ENCODE measurements at regions not wholly inside any gene's neighbourhood (a gene's known extent, or its start where the extent isn't known, plus 50 kb on each side); places are given as distances from the start of the nearest gene placed in this dataset.

DNA sequence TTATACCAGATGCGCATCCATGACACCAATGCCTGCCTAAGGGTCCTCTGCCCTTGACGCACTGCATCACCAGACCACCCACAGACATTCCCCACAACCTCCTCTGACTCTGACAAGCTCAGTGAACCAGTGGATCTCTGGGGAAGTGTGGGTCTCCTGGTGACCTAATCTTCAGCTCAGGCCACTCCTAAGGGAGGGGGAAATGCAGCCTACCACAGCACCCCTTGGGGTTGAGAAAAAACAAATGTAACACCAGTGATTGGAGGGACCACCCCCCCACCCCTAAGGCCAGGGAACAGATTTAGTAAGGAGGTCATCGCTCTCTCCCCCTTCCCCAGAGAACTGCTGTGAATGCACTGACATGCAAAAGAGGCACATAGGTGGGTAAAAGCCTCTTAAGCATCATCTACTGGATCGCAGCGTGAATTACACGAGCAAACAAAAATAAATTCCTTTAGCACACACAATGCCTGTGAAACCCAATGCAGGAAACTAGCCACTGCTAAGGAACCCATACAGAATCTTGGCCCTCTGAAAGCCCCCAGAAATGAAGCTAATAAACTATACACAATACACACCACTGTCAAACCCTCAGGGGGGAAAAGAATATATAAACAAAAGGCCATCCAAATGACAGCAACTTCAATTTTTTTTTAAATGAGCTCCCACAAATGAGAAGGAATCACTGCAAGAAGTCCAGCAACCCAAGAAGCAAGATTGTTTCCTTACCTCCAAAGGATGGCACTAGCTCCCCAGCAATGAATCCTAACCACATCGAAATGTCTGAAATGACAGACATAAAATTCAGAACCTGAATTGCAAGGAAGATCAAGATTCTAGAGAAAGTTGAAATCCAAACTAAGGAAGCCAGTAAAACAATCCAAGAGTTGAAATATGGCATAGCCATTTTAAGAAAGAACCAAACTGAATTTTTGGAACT lies 513.7 kb upstream of the PTGER4 start:
- H3K27me3 ChIP-seq (replicated peaks; ENCODE audit: control insufficient read depth, insufficient read depth, low read length): no peaks in the 10 kb centered on the region
- H3K36me3 ChIP-seq (ENCODE audit: control insufficient read depth, insufficient read depth, low read length): no peaks in the 10 kb centered on the region
- TF ChIP-seq, protein P1, sequence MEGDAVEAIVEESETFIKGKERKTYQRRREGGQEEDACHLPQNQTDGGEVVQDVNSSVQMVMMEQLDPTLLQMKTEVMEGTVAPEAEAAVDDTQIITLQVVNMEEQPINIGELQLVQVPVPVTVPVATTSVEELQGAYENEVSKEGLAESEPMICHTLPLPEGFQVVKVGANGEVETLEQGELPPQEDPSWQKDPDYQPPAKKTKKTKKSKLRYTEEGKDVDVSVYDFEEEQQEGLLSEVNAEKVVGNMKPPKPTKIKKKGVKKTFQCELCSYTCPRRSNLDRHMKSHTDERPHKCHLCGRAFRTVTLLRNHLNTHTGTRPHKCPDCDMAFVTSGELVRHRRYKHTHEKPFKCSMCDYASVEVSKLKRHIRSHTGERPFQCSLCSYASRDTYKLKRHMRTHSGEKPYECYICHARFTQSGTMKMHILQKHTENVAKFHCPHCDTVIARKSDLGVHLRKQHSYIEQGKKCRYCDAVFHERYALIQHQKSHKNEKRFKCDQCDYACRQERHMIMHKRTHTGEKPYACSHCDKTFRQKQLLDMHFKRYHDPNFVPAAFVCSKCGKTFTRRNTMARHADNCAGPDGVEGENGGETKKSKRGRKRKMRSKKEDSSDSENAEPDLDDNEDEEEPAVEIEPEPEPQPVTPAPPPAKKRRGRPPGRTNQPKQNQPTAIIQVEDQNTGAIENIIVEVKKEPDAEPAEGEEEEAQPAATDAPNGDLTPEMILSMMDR (IDR thresholded peaks at IDR 0.05; ENCODE audit: insufficient read depth, low read length, poor library complexity, severe bottlenecking): no peak
- H3K4me3 ChIP-seq (replicated peaks; ENCODE audit: low read depth, low read length): no peak overlapping the region
- DNase-seq (ENCODE audit: extremely low read depth, insufficient read length): no peak

DNA sequence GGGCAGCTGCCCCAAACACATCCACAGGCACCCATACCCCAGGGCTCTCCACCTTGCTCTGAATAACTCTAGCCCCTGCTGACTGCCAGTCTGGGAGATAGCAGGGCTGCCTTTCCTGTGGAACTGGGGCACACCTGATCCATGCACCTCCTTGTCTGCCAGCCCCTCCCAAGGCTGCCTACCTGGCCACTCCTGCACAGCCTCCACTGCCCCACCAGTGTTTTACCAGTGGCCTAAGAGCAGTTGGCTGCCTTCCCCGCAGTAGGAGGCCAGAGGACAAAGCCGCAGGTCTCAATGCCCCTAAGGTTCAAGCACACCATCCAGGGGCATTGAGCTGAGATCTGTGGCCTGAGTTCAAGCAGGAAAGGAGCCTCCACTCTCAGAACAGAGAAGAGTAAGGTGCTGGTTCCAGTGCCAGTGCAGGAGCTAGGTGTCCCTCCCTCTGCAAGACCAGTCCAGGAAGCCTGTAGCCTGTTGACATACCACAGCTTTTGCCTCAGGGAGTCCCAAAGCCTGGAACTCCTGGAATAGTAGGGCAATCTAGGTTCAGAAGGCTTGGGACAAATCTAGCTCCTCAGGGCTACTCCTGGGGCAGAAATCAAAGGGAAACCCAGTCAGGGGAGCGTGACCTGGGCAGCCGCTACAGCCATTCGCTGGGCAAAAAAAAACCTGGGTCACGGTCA lies 514.5 kb upstream of the PTGER4 start:
- no peaks in the 10 kb centered on the region for H3K36me3 ChIP-seq (ENCODE audit: control insufficient read depth, insufficient read depth, low read length)
- TF ChIP-seq, protein P1 (IDR thresholded peaks at IDR 0.05; ENCODE audit: insufficient read depth, low read length, poor library complexity, severe bottlenecking): no peak
- H3K4me3 ChIP-seq (replicated peaks; ENCODE audit: low read depth, low read length): no peak overlapping the region
- H3K27me3 ChIP-seq (replicated peaks; ENCODE audit: control insufficient read depth, insufficient read depth, low read length): no peaks in the 10 kb centered on the region
- no peak for DNase-seq (ENCODE audit: extremely low read depth, insufficient read length)

DNA sequence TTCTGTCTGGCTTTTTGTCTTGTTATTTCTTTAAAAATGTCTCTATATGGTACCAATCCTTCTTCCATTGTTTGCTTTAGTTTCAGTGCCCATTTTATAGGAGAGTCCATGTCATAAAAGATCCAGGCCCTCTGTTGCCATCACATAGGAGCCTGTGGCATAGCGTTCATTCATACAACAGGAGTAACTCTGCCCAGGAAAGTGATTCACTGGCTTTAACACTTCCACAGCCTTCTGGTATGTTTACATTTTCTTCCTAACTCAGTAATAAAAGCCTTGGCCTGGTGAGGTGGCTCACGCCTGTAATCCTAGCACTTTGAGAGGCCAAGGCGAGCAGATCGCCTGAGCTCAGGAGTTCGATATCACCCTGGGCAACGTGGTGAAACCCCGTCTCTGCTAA lies 519.3 kb upstream of the PTGER4 start:
- no peak for DNase-seq (ENCODE audit: extremely low read depth, insufficient read length)
- Histone ChIP-seq H3K27me3 (replicated peaks; ENCODE audit: control insufficient read depth, insufficient read depth, low read length) (no peaks in the 10 kb centered on the region), H3K36me3 (ENCODE audit: control insufficient read depth, insufficient read depth, low read length) (no peaks in the 10 kb centered on the region), H3K4me3 (replicated peaks; ENCODE audit: low read depth, low read length) (no peak overlapping the region)
- TF ChIP-seq, protein P1 (IDR thresholded peaks at IDR 0.05; ENCODE audit: insufficient read depth, low read length, poor library complexity, severe bottlenecking): no peak

DNA sequence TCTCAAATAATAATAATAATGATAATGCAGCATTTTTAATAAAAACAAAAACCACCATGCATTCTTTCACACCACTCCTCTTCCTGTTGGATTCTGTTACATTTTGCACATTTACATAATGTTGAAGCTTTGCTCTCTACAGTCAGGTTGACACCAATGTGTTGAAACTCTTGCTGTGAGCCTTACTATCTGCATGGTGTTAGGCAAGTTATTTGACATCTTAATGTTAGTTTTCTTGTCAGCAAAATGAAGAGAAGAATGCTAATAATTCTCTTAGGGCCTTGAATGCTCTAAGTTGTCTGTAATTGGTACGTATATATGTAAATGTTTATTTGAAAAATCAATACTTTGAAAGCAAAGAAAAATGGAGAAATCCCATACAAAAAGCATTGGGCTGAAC lies 525.5 kb upstream of the PTGER4 start:
- no peaks in the 10 kb centered on the region for H3K36me3 ChIP-seq (ENCODE audit: control insufficient read depth, insufficient read depth, low read length)
- no peak overlapping the region for H3K4me3 ChIP-seq (replicated peaks; ENCODE audit: low read depth, low read length)
- TF ChIP-seq, protein P1 (IDR thresholded peaks at IDR 0.05; ENCODE audit: insufficient read depth, low read length, poor library complexity, severe bottlenecking): no peak
- no peak for DNase-seq (ENCODE audit: extremely low read depth, insufficient read length)
- no peaks in the 10 kb centered on the region for H3K27me3 ChIP-seq (replicated peaks; ENCODE audit: control insufficient read depth, insufficient read depth, low read length)

DNA sequence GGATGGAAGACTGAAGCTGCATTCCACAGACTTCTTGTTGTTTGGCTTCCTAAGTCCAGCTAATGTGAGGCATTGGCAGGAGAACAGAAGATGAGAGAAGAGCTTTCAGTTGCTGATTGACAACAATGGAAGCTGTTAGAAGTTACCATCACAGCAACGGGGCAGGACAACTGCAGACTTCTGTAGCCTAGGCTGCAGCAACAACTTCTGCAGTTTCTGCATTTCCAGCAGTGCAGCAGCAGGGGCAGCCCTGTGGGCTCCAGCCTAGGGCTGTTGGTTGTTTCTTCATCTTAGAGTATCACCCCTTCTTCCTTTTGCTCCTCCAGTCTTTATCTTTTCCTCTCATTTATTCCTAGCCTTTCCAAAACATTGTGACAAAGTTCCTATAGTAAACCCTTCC lies 528.8 kb upstream of the PTGER4 start:
- H3K36me3 ChIP-seq (ENCODE audit: control insufficient read depth, insufficient read depth, low read length): no peaks in the 10 kb centered on the region
- DNase-seq (ENCODE audit: extremely low read depth, insufficient read length): no peak
- no peaks in the 10 kb centered on the region for H3K27me3 ChIP-seq (replicated peaks; ENCODE audit: control insufficient read depth, insufficient read depth, low read length)
- TF ChIP-seq, protein P1 (IDR thresholded peaks at IDR 0.05; ENCODE audit: insufficient read depth, low read length, poor library complexity, severe bottlenecking): no peak
- no peak overlapping the region for H3K4me3 ChIP-seq (replicated peaks; ENCODE audit: low read depth, low read length)
